ENCODE measurements at regions not wholly inside any gene's neighbourhood (a gene's known extent, or its start where the extent isn't known, plus 50 kb on each side); places are given as distances from the start of the nearest gene placed in this dataset.

DNA sequence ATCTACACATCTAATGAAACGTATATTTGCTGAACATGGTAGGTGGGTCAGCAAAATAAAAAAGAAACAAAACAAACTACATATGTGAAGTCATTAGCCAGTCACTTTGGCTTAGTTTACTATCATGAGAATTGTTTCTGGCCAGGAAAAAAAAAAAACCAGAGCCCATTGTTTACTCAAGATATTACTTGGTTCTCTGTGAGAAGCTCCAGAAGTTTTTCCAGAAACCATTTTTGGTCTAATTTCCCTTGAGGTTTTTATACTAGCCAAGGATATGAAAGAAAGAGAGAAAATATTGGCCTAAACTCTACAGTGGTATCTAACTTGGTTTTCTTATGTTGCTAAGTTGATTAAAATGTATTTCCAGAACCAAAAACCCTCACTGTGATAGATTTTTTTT is 259.1 kb downstream of the PDHA2 start:
- H3K4me1 ChIP-seq (ENCODE audit: control insufficient read depth in 1 of 2, insufficient read depth in 2 of 2, low read length in 2 of 2), result no peaks in the 10 kb centered on the region
- H3K9ac ChIP-seq (ENCODE audit: low read length), result no peak overlapping the region
- no peak overlapping the region for H4K91ac ChIP-seq (ENCODE audit: low read depth, low read length)
- H3K79me2 ChIP-seq (ENCODE audit: control insufficient read depth, insufficient read depth, low read length, poor library complexity), result no peaks in the 10 kb centered on the region
- H3K27ac ChIP-seq (ENCODE audit: low read depth, low read length), result no peak overlapping the region
- H3K27me3 ChIP-seq (ENCODE audit: insufficient read depth, low read length), result no peaks in the 10 kb centered on the region
- H3K4ac ChIP-seq (ENCODE audit: low read depth, low read length), result no peak overlapping the region
- no peak overlapping the region for H4K12ac ChIP-seq (ENCODE audit: low read depth, low read length)
- no peak overlapping the region for H2BK120ac ChIP-seq (ENCODE audit: insufficient read depth, low read length, poor library complexity)
- no peak overlapping the region for H4K8ac ChIP-seq (ENCODE audit: low read depth, low read length)
- H3K4me3 ChIP-seq (ENCODE audit: low read depth, low read length), result no peak overlapping the region
- no peak overlapping the region for H3K4me2 ChIP-seq (ENCODE audit: low read length)
- H3K9me3 ChIP-seq (ENCODE audit: insufficient read depth, low read depth, low read length), result no peaks in the 10 kb centered on the region
- H2AFZ ChIP-seq (ENCODE audit: insufficient read depth, low read length, poor library complexity), result no peak overlapping the region
- no peak for DNase-seq
- H2AK5ac ChIP-seq (ENCODE audit: low read length), result no peak overlapping the region
- H3K23ac ChIP-seq (ENCODE audit: low read length), result no peak overlapping the region
- no peaks in the 10 kb centered on the region for H3K79me1 ChIP-seq (ENCODE audit: low read length)
- no peak overlapping the region for H3K14ac ChIP-seq (ENCODE audit: low read length)
- H3K36me3 ChIP-seq (ENCODE audit: control insufficient read depth in 1 of 2, insufficient read depth in 2 of 2, low read length in 2 of 2), result no peaks in the 10 kb centered on the region
- no peak overlapping the region for H3K18ac ChIP-seq (ENCODE audit: low read length)
- no CpG with 5 or more reads among the region's 1 CpG for WGBS (ENCODE audit: extremely low coverage, insufficient coverage, insufficient read length)
- no peak overlapping the region for H2BK12ac ChIP-seq (ENCODE audit: low read length)
- H2BK5ac ChIP-seq (ENCODE audit: low read depth, low read length, poor library complexity), result no peak overlapping the region

DNA sequence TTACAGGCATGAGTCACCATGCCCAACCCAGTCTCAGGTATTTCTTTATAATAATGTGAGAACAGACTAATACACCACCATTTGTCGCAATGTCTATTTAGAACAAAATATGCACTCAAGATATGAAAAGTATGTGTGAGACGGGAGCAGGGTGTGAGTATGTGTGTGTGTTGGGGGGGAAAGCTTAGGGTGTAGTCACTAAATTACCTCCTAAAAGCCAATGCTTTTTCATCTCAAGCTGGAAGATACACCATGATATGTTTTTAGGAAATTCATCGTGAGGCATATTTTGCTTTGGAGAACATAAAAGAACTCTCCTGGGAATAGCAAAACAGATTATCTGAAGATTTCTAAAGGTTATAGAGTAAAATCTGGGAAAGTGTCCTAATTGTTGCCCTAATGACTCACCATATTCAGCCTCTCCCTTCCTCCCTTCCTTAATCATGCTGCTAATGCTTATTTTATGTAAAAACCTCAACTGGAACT is 262.7 kb downstream of the PDHA2 start:
- peak; percentile 32 to 68 for DNase-seq
- Histone ChIP-seq H3K4me3 (ENCODE audit: low read depth, low read length) (no peak overlapping the region), H4K91ac (ENCODE audit: low read depth, low read length) (no peak overlapping the region), H2BK12ac (ENCODE audit: low read length) (no peak overlapping the region), H2AFZ (ENCODE audit: insufficient read depth, low read length, poor library complexity) (no peak overlapping the region), H2AK5ac (ENCODE audit: low read length) (no peak overlapping the region), H3K4me2 (ENCODE audit: low read length) (no peak overlapping the region), H3K9ac (ENCODE audit: low read length) (no peak overlapping the region), H3K79me1 (ENCODE audit: low read length) (no peaks in the 10 kb centered on the region), H3K36me3 (ENCODE audit: control insufficient read depth in 1 of 2, insufficient read depth in 2 of 2, low read length in 2 of 2) (no peaks in the 10 kb centered on the region), H3K9me3 (ENCODE audit: insufficient read depth, low read depth, low read length) (no peaks in the 10 kb centered on the region), H3K27ac (ENCODE audit: low read depth, low read length) (no peak overlapping the region), H4K8ac (ENCODE audit: low read depth, low read length) (no peak overlapping the region), H2BK5ac (ENCODE audit: low read depth, low read length, poor library complexity) (no peak overlapping the region), H3K18ac (ENCODE audit: low read length) (no peak overlapping the region), H2BK120ac (ENCODE audit: insufficient read depth, low read length, poor library complexity) (no peak overlapping the region), H3K23ac (ENCODE audit: low read length) (no peak overlapping the region), H3K14ac (ENCODE audit: low read length) (no peak overlapping the region), H3K27me3 (ENCODE audit: insufficient read depth, low read length) (no peaks in the 10 kb centered on the region), H3K79me2 (ENCODE audit: control insufficient read depth, insufficient read depth, low read length, poor library complexity) (no peaks in the 10 kb centered on the region), H3K4ac (ENCODE audit: low read depth, low read length) (no peak overlapping the region), H4K12ac (ENCODE audit: low read depth, low read length) (no peak overlapping the region), H3K4me1 (ENCODE audit: control insufficient read depth in 1 of 2, insufficient read depth in 2 of 2, low read length in 2 of 2) (no peaks in the 10 kb centered on the region)
- WGBS (ENCODE audit: extremely low coverage, insufficient coverage, insufficient read length), result 100% methylated on average over 1 of the region's 3 CpGs

GRCh38 chr4:96103086-96103485 is 263.2 kb downstream of the PDHA2 start:
- Histone ChIP-seq H3K27me3 (ENCODE audit: insufficient read depth, low read length) (no peaks in the 10 kb centered on the region), H3K79me1 (ENCODE audit: low read length) (no peaks in the 10 kb centered on the region), H3K4me1 (ENCODE audit: control insufficient read depth in 1 of 2, insufficient read depth in 2 of 2, low read length in 2 of 2) (no peaks in the 10 kb centered on the region), H3K23ac (ENCODE audit: low read length) (no peak overlapping the region), H3K4me3 (ENCODE audit: low read depth, low read length) (no peak overlapping the region), H3K27ac (ENCODE audit: low read depth, low read length) (no peak overlapping the region), H3K9me3 (ENCODE audit: insufficient read depth, low read depth, low read length) (no peaks in the 10 kb centered on the region), H2BK120ac (ENCODE audit: insufficient read depth, low read length, poor library complexity) (no peak overlapping the region), H2AK5ac (ENCODE audit: low read length) (no peak overlapping the region), H3K9ac (ENCODE audit: low read length) (no peak overlapping the region), H3K36me3 (ENCODE audit: control insufficient read depth in 1 of 2, insufficient read depth in 2 of 2, low read length in 2 of 2) (no peaks in the 10 kb centered on the region), H3K18ac (ENCODE audit: low read length) (no peak overlapping the region), H3K14ac (ENCODE audit: low read length) (no peak overlapping the region), H4K91ac (ENCODE audit: low read depth, low read length) (no peak overlapping the region), H2BK5ac (ENCODE audit: low read depth, low read length, poor library complexity) (no peak overlapping the region), H3K79me2 (ENCODE audit: control insufficient read depth, insufficient read depth, low read length, poor library complexity) (no peaks in the 10 kb centered on the region), H2AFZ (ENCODE audit: insufficient read depth, low read length, poor library complexity) (no peak overlapping the region), H3K4me2 (ENCODE audit: low read length) (no peak overlapping the region), H2BK12ac (ENCODE audit: low read length) (no peak overlapping the region), H4K8ac (ENCODE audit: low read depth, low read length) (no peak overlapping the region), H4K12ac (ENCODE audit: low read depth, low read length) (no peak overlapping the region), H3K4ac (ENCODE audit: low read depth, low read length) (no peak overlapping the region)
- WGBS (ENCODE audit: extremely low coverage, insufficient coverage, insufficient read length), result no CpG with 5 or more reads among the region's 5 CpGs
- peak; percentile 26 to 61 for DNase-seq

DNA sequence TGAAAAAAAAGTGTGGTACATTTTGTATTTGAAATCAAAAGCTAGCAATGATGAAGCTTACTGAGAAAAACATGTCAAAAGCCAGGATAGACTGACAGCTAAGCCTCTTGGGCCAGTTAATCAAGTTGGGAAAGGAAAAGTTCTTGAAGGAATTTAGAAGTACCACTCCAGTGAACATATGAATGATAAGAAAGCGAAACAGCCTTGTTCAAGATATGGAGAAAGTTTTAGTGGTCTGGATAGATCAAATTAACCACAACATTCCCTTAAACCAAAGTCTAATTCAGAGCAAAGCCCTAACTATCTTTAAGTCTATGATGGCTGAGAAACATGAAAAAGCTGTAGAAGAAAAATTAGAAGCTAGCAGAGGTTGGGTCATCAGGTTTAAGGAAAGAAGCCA is 268.3 kb downstream of the PDHA2 start:
- no peak overlapping the region for H4K91ac ChIP-seq (ENCODE audit: low read depth, low read length)
- H2BK12ac ChIP-seq (ENCODE audit: low read length), result no peak overlapping the region
- no peak overlapping the region for H3K23ac ChIP-seq (ENCODE audit: low read length)
- no peak overlapping the region for H3K4ac ChIP-seq (ENCODE audit: low read depth, low read length)
- no peak overlapping the region for H3K9ac ChIP-seq (ENCODE audit: low read length)
- H3K18ac ChIP-seq (ENCODE audit: low read length), result no peak overlapping the region
- H4K8ac ChIP-seq (ENCODE audit: low read depth, low read length), result no peak overlapping the region
- no peaks in the 10 kb centered on the region for H3K27me3 ChIP-seq (ENCODE audit: insufficient read depth, low read length)
- H3K14ac ChIP-seq (ENCODE audit: low read length), result no peak overlapping the region
- no peak overlapping the region for H2AK5ac ChIP-seq (ENCODE audit: low read length)
- no peaks in the 10 kb centered on the region for H3K79me2 ChIP-seq (ENCODE audit: control insufficient read depth, insufficient read depth, low read length, poor library complexity)
- no peak for DNase-seq
- H3K4me1 ChIP-seq (ENCODE audit: control insufficient read depth in 1 of 2, insufficient read depth in 2 of 2, low read length in 2 of 2), result no peaks in the 10 kb centered on the region
- H3K9me3 ChIP-seq (ENCODE audit: insufficient read depth, low read depth, low read length), result no peaks in the 10 kb centered on the region
- H3K79me1 ChIP-seq (ENCODE audit: low read length), result no peaks in the 10 kb centered on the region
- WGBS (ENCODE audit: extremely low coverage, insufficient coverage, insufficient read length), result no CpG with 5 or more reads among the region's 1 CpG
- H2BK5ac ChIP-seq (ENCODE audit: low read depth, low read length, poor library complexity), result no peak overlapping the region
- no peak overlapping the region for H3K27ac ChIP-seq (ENCODE audit: low read depth, low read length)
- H3K4me3 ChIP-seq (ENCODE audit: low read depth, low read length), result no peak overlapping the region
- no peak overlapping the region for H4K12ac ChIP-seq (ENCODE audit: low read depth, low read length)
- no peak overlapping the region for H2BK120ac ChIP-seq (ENCODE audit: insufficient read depth, low read length, poor library complexity)
- H3K36me3 ChIP-seq (ENCODE audit: control insufficient read depth in 1 of 2, insufficient read depth in 2 of 2, low read length in 2 of 2), result no peaks in the 10 kb centered on the region
- H2AFZ ChIP-seq (ENCODE audit: insufficient read depth, low read length, poor library complexity), result no peak overlapping the region
- H3K4me2 ChIP-seq (ENCODE audit: low read length), result no peak overlapping the region

Measured in trophoblast cell (in vitro differentiated cells and primary cell).